ENCODE measurements at regions not wholly inside any gene's neighbourhood (a gene's known extent, or its start where the extent isn't known, plus 50 kb on each side); places are given as distances from the start of the nearest gene placed in this dataset.

DNA sequence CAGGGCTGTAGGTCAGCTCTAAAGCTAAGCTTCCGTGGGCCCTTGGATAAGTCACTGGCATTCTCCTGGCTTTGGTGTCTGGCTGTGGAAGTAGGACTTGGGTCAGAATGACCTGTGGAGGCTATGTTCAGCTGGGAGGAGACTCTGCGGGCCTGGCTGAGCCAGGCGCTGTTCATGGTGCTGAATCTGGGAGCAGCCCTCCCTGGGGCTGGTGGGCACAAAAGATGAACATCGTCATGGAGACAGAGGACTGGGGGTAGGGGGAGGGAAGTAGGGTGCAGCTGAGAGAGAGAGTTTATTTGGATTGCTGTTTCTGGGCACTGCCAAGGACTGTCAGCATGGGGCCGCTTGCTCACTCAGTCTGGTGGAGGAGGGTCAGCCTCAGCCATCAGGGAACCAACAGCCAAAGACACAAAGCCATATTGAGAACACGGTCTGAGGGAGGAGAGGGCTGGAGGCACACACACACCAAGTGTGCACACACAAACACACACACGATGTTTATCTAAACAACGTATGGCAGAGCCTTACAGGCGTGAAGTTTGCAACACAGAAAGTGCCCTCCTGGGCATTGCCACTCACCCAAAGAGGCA is 120.7 kb upstream of the LINGO1 start:
- DNase-seq (ENCODE audit: low read depth): no peak

DNA sequence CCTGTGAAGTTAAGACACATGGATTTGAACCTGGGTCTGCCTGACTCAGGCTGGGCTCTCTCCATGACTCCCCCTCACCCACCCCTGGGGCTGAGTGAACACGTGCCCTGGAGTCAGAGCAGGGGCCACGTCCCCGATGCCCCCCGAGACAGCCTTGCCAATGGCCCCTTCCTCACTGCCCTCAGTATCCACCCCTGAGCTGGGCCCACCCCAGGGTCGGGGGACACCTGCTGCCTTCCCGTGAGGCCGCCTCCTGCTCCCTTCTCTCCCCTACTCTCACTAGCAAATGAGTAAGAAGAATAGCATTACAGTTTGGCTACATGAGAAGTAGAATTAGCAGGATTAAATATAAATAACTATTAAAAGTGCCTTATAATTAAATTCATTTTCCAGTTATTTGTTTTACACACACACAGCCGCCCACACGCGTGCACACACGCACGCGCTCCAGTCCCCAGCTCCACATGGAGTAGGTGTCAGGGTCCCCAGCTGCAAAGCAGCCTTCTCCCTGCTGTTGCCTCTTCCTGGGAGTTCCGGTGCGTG is 117.4 kb upstream of the LINGO1 start:
- no peak for DNase-seq (ENCODE audit: low read depth)

DNA sequence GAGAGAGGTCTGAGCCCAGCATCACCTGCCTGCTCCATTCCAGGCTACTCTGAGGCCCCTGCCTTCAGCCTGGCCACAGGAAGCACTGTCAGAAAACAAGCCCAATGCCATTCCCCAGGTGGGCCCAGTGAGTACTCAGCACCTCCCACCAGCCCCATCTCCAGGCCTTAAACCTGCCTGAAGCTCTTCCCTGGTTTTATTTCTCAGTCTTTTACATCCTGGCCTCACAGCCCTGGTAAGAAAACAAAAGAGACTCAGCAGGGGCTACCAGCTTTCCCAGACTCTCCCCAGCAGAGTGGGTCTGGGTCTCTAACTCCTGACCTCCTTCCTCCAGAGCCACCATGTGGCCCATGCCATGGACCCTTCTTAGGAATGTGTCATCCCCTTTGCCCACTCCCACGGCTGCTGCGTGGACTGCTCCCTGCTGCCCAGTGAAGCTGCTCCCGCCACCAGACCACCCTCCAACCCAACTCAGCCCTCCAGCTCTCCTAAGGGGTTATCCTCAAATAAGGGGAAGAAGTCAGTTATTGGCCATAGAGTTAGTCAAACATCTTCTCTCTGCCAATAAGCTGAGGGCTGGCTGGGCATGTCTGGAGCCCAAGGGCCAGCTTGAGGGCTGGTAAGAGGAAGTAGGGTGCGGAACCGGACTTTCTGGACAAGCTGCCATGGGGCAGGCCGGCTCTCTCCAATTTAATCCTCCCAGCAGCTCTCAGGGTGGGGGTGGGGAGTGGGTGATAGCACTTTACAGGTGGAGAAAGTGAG is 116.7 kb upstream of the LINGO1 start:
- DNase-seq (ENCODE audit: low read depth): no peak

DNA sequence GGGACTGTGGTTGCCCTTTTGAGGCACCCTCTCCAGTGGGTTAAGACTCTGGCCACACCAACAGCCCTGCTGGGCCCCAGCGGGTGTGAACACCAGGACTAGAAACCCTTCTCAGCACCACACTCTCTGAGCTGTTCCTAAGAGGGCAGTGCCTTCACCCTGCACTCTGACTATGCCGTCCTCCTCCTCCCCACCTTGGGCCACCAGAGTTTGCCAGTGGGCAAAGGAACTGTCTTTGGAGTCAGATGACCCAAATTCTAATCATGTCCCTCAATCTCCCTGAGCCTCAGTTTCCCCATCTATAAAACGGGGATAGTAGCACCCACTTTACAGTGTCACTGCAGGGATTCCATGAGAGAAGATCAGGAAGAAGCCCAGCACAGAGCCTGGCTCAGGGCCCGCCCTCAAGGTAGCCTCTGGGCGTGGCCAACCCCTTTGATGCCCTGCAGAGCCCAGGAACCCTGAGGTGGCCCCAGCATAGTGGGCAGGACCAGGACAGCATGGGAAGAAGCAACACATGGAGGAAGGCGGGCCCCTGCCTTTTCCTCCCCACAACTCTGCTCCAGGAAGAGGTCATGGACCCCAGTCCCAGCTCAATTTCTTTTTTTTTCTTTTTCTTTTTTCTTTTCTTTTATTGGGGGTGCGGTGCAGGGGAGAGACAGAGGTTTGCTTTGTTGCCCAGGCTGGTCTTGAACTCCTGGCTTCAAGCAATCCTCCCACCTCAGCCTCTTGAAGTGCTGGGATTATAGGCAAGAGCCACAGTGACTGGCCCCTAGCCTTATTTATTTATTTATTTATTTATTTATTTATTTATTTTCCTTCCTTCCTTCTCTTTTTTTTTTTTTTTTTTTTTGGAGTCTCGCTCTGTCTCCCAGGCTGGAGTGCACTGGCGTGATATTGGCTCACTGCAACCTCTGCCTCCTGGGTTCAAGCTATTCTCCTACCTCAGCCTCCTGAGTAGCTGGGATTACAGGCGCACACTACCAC is 115.7 kb upstream of the LINGO1 start:
- DNase-seq (ENCODE audit: low read depth): no peak

DNA sequence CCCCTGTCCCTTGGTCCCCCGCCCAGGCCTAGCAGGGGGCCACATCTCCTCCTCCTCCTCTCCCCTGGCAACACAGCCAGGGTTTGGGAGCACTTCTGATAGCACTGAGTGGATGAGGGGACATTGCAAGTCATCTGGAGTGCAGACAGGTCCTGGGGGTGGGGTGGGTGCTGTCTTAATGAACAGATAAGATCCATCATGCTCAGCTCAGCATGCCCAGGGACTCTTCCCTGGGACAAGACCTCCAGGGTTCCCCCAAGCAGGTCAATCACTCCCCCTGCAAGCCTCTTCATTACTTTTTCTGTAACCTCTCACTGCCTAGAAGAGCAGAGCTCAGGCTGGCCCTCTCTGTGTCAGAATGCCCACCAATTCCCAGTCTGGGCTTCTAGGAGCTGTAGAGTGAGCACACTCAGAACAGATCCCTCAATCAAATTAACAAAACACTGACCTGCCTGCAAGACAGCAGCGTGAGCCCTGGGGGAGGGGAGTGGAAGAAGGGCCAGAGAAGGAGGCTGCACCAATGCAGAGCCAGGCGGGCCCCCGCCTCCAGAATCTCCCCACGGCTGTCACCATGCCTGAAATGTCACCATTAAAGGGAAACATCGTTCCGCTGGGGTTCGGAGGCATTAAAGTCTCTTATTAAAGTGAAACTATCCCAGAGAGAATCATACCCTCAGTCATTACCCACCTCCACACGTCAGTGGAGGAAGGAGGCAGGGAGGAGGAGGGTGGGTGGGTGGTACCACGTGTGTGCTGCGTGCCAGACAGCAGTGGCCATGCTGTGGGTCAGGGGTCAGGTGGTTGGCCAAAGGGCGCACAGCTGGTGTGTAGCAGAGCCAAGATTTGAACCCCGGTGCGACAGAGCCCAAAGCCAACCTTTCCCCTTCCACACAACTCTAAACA is 114.7 kb upstream of the LINGO1 start:
- DNase-seq (ENCODE audit: low read depth): no peak

DNA sequence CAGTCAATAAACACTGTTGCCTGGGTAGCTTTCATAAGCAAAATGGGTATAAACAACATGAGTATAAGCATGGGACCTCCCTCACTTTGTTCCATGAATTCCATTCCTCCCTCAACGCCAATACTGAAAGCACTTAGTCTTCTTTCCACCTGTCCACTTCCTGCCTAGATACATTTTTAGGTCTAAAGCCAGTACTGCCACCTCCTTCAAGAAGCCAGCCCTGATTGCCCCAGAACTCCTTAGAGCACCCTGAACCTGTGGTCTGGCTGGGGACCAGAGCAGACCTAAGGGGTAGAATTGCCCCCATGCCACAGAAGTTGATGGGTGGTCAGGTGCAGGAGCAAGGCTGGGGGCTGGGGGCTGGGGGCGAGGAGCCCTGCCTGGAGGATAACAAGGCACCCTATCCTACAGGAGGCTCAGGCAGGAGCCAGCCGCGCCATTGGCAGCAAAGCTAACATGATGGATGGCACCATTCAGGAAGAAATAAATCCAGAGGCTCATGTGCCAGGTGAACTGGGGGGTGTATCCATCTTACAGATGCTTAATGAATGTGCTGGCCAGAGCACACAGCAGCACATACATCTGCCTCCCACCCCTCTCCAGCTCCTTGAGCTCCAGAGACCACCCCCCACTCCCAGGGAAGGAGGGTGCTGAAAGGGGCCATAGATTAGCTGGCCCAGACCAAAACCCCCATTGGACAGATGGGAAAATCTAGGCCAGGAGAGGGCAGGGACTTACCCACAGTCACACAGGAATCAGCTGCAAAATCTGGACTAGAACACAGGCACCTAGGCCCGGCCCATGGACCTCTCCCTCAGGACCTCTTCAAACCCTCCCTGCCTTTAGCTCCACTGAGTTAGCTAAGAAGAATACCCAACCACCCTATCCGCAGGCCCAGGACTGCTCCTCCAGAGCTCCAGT is 113.8 kb upstream of the LINGO1 start:
- DNase-seq (ENCODE audit: low read depth): no peak

DNA sequence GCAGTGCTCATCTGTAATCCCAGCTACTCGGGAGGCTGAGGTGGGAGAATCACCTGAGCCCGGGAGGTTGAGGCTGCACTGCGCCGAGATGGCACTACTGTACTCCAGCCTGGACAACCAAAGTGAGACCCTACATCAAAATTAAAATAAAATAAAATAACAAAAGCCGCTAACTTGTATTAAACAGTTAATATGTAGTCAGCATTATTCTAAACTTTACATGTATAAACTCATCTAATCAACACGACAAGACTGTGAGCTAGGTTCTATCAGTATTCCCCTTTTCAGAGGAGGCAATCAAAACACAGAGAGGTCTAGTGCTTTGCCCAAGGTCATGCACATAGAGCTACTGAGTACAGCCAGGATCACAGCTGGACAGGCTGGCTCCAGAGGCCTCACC is 111.7 kb upstream of the LINGO1 start:
- no peak for DNase-seq (ENCODE audit: low read depth)

DNA sequence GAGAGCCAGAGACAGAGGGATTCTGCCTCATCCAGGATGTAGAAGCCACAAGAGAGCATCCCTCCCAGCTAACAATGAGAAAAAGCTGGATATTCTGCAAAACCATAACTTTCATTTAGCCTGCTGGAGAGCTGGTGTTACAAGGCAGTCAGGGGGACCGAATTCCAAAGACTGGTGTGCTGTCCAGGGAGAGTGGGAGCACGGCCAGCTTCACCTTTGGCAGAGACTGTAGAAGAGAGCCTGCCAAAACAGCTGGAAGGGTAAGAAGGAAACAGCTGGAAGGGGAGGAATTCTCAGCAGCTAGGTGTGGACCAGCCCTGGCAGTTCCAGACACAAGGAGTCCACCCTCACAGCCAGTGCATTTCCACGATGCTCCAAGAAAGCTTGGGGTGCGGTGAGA is 109.9 kb upstream of the LINGO1 start:
- DNase-seq (ENCODE audit: low read depth): no peak

DNA sequence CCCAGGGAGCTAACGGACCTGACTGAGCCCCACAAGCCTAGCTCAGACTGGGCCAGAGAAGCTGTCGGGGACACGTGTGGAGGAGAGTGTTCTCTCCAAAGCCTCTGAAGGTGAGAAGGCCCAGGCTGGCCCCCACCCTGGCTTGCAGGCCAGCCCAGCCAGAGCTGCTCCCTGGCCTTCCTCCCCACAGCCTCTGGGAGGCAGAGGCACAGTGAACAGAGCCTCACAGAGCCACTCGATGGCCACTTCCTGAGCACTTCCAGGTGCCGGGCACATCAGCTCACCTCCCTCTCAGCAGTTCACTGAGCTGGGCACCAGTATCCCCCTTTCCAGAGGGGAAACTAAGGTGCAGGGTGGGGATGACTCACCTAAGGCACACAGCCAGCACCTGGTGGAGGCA is 109.4 kb upstream of the LINGO1 start:
- no peak for DNase-seq (ENCODE audit: low read depth)

DNA sequence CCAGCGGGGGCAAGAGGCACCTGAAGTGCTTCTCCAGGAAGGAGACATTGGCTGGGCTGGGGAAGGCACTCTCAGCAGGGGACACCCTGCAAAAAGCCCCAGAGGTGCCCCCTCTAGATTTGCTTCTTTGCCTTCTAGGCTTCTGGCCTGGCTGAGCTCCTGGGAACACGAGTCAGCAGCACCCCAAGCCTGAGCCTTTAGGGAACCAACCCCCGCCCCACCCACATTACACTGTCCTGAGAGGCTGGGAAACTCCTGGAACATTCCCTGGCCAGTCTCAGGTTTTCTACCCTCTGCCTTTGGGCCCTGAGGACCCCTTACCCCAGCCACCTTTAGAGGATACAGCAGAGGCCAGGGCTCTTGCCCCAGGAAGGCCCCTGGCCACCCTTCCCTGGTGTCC is 108.4 kb upstream of the LINGO1 start:
- DNase-seq (ENCODE audit: low read depth): no peak

GRCh38 chr15:77739591-77740378 is 107.1 kb upstream of the LINGO1 start:
- no peak for DNase-seq (ENCODE audit: low read depth)

DNA sequence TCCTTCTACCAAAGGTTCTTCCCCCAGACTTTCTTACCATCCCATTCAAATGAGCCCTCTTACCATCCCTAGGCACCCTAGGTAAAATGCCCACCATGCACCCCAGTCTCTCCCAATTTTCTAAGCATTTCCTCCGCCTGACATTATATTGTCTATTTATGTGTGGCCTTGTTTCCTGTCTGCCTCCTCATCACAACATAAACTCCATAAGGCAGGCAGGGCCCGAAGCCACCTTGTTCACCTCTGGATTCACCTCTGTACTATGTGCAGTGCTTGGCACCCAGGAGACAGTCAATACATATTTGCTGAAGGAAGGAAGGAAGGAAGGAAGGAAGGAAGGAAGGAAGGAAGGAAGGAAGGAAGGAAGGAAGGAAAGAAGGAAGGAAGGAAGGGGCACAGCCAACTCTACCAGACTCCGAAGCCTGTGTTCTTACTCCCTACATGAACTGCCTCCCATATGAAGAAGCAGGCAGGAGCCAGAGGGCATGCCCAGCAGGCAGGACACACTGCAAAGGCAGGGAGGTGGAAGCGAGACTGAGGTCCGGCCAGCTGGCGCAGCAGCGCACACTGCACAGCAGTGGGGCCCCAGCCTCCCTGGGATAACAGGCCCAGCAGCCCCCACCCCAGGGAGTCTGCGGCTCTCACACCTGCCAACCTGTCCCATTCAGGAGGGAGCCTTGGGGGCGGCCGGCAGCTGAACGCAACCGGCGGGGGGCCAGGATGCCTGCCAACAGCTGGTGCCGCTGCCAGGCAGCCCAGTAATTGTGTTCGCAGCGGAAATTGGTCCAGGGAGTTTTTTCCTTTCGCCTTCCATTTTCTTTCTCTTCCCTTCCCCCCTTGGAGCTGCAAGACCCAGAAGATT is 106.0 kb upstream of the LINGO1 start:
- DNase-seq (ENCODE audit: low read depth): no peak

GRCh38 chr15:77738038-77738370 is 105.3 kb upstream of the LINGO1 start:
- no peak for DNase-seq (ENCODE audit: low read depth)

DNA sequence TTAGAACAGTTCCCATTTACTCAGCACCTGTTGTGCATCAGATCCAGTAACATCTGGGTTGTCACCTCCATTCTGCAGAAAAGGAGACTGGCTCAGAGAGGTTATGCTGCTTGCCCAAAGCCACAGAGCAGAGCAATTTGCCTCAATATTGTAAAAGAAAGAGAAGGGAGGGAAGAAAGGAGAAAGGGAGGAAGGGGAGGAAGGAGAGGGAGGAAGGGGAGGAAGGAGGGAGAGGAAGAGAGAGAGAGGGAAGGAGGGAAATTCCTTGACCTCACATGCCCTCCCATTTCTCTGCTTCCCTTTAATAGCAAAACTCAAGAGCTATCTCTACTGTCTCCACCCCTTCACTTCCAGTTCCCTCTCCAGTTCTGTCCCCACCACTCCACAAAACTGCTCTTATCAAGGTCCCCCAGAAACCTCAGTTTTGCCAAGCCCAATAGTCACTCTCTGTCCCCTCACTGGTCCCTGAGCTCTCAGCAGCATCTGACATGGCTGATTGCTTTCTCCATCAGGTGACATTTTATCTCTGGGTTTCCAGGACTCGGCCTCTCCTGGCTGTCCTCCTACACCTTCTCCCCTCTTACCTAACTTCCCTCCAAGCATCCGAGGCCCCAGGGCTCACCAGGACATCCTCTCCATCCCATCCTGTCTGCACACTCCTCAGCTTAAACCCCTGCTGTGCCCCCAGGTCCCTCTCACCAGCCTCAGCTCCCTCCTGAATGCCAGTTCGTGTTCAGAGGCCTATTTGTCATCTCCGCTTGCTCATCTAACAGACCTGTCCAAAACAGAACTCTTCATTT is 104.7 kb upstream of the LINGO1 start:
- DNase-seq (ENCODE audit: low read depth): no peak

DNA sequence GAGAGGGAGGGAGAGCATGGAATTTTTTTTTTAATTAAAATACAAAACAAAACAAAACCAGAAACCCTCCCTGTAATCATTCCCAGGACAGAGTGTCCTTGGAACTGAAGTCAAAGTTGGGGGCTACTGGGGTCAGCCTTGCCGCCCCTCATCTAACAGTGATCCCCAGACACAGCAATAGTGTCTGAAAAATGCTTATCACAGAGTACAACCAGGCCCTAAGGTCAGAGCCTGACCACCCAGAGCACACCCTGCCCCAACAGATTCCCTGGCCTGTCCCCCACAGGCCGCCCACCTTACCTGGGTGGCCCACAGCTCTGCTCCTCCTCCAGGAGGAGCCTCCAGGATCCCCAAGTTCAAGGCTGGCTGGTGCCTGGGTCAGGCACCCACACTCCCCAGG is 101.6 kb upstream of the LINGO1 start:
- DNase-seq (ENCODE audit: low read depth): no peak

DNA sequence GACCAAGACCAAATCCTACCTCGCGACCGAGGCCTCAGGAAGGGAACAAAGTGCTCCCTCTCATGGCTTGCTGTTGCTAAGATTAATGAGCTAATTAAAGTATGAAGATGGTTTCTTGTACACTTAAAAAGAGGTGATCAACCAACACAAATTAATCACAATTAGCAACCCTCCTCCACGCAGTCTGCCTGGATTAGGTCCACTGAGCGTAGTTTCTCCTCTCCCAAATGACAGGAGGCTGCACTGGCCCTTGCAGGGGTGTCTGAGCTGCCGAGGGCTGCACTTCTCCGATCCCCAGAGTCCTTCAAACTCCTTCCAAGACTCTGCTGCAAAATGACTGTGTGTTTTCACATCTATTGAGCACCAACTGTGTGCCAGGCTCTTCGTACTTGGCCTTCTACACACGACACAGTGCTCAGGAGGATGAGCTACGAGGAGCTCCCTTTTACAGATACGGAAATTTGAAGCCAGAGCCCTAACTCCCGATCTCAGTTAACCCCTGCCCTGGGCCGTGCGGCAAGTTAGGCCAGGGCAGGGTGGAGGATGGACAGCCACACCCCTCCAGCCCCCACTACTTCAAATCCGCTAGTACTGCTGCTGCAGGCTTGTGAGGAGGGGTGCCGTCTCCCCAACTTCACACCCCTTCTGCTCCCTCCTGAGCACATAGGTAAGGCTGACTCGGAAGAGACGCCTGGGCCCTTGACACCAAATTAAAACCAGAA is 101.0 kb upstream of the LINGO1 start:
- no peak for DNase-seq (ENCODE audit: low read depth)

All from T-helper 22 cell (primary cell).